HT1080 (cell line): ENCODE measurements at regions not wholly inside any gene's neighbourhood (a gene's known extent, or its start where the extent isn't known, plus 50 kb on each side); places are given as distances from the start of the nearest gene placed in this dataset.
"Not testable (repeated sequence)": the region's sequence is repeated elsewhere in the genome, so short reads cannot be mapped to it uniquely, and the experiment has no call there.

Source experiments
- DNase-seq: peaks from one replicate; pipeline ENCODE4 v3.0.0-alpha.2; 2015; ENCODE audit warnings: low read depth

DNA sequence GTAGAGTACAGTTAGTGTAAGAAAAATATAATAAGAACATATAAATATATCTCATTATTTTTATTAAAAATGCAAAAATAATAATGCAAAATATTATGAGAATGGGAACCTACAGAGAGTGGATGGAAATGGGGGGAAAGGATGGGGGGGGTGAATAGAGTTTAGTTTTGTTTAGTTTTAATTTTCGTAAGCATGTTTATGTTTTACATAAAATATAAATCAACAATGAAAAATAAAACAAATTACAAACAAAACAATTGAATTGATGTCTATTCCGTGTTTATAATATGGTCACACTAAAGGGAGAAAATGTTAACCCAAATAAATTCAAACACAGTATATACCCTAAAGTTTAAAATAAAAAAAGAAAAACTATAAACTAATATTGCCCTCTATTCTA is 1717.4 kb upstream of the SPRY2 start:
- DNase-seq: no peak

DNA sequence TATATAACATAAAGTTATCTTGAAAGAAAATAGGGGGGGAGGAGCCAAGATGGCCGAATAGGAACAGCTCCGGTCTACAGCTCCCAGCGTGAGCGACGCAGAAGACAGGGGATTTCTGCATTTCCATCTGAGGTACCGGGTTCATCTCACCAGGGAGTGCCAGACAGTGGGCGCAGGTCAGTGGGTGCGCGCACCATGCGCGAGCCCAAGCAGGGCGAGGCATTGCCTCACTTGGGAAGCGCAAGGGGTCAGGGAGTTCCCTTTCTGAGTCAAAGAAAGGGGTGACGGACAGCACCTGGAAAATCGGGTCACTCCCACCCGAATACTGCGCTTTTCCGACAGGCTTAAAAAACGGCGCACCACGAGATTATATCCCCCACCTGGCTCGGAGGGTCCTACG is 1704.4 kb upstream of the SPRY2 start:
- not testable (repeated sequence) for DNase-seq

DNA sequence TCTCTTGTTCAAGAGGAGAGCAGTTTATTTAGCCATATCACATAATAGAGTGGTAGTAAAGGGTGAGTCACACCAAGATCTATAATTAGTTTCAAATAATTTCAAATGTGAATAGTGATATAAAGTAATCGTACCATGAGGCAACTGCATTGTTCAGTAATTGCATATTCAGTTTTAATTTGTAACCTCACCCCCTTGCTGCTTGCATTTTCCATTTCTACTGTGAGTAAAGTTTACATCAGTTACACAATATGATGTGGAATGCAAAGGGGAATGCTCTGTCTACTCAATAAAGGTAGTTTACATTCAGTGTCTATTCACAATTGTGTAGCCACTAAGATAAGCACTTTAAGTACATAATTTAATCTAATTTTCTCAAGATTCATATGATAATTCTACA is 1695.7 kb upstream of the SPRY2 start:
- no peak for DNase-seq

DNA sequence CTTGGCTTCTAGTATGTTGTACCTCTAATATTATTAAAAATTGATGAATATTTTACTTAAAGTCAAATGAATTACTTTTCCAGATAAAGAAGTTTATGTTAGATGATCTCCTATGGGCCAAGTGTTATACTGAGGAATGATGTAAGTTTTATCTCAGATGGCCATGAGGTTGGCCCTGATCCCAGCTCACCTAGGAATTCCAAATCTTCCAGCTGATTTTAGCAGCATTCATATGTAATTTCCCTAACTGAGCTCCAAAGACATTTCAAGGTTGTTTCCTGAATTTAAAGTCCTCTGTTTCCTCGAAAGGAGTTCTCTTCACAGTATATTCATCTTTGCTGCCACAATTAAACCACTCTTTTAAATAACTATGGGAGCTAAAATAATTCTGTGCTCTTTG is 1670.4 kb upstream of the SPRY2 start:
- no peak for DNase-seq

DNA sequence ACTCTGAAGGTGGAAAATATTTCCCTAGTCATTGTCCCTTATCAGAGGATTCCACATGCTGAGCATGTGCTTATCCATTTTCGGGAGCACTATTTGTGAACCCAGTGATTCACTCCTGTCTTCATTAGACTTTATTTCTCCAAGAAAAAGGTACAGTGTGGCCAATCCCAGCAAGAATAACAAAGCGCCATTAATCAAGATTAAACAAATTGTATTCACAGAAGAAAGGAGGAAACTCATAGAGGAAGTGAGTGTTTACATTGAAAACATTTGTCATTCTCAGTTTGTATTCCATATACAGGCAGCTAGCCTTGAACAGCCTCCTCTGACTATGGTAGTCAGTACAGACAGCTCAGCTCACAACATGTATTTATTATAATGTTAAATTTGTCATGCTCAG is 1669.9 kb upstream of the SPRY2 start:
- peak; percentile 30 for DNase-seq

DNA sequence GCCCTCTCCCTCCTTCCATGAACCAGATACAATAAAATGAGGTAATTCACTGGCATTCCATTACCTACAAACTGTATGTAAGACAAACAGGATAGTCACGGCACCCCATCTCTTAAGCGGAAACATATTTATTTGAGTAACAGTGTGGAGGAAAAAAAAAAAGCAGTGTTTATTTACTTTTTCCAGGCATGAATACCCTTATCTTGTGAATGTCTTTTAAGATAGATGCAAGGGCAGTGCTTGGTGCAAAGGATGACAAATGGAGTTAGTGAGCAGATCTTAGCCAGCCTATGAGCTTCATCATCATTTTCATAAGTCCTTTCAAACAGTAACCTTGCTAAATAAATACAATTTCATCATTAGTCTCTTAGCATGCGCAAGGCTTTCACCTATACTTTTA is 1661.8 kb upstream of the SPRY2 start:
- DNase-seq: no peak

DNA sequence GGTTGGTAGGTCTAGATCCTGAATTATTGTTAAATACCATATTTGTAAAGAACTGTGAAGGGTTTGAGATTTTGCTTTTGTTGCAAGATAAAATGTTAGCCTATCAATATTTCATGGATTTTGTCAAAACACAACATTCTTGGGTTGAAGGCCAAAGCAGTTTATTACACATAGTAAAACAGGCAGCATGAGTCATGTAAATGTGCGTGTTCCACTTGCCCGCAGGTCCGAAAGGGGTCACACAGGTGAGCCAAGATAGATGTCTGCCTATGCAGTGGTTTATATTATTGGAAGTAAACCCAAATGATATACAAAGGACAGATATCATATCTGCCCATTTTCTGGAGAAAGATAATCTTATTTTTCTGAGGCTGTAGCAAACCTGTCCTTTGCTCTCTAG is 1654.4 kb upstream of the SPRY2 start:
- DNase-seq: no peak

DNA sequence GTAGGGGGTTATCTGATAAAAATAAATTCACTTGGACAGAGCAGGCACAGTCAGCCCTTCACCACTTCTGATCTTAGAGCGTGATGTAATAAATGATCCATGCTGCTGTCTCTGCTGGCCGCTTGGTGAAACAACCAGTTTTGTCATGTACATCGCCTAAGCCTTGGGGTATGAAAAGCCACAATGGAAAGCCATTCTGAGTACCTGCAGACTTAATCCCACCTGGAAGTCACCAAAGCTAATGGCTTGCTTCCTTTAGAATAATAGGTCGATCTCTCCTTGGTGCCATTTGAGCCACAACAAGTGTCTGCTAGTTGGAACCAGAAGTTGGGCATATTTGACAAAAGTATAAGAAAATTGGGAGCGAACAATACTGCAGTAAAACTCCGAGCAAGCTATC is 1649.7 kb upstream of the SPRY2 start:
- no peak for DNase-seq

DNA sequence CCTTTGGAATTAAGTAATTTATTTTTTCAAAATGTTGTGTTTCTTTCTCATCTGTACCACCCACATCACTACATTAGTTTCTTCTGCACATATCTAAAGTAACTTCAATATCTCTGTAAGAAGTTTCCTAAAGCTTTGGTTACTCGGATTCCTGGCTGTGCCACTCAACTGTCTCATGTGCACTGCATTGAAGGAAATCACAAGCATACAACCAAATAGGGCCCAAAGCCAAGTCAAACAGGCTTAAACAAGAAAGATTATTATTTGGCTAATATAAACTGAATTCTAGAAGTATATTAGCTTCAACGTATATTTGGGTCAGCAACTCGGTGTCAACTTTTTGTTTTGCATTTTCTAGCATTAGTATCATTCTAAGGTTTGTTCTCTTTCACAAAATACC is 1647.6 kb upstream of the SPRY2 start:
- DNase-seq: no peak

DNA sequence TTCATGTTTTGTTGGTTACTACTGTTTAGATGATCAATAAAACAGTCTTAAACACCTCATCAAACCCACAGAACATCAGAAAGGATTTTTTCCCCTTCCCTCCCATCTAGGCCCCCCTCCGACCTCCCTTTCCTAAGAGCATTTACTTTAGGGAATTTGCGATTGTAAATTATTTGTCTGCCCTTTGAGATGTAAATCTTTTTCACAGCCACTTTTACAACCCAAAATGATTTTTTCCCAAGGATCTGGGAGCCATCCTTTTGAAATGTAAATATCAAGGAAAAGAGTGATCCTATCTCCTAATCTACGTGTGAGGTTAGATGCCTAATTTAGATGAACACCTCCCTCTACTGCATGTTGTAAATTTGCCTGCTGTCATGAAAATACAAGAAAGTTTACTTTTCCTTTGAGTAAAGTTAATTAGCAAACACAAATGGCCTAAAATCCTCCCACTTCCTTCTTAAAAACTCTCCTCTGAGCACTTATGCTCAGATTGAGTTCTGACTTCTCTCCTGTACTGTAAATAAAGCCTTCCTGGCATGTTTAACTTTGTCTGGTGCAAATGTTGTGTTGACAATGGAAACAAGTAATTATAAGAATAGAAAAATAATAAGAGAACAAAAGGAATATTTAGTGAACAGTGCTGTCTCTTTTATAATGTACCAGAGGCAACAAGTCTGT is 1646.9 kb upstream of the SPRY2 start:
- no peak for DNase-seq

DNA sequence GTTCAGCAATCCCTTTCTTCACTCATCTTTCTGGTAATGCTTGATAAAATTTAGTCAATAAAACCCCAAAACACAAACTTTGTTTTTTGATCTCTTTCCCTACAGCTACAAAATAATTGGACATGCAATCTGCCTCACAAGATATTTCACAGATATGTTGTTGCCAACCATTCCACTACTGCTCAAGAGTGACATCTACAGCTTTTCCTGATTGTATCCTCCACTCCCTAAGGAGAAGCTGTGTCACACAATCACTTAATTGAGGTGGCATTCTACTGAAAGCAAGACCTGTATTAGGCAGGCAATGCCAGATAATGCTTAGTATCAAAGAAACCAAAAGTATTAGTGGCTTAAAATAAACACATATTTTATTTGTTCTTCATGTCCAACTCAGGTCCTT is 1646.2 kb upstream of the SPRY2 start:
- DNase-seq: no peak

DNA sequence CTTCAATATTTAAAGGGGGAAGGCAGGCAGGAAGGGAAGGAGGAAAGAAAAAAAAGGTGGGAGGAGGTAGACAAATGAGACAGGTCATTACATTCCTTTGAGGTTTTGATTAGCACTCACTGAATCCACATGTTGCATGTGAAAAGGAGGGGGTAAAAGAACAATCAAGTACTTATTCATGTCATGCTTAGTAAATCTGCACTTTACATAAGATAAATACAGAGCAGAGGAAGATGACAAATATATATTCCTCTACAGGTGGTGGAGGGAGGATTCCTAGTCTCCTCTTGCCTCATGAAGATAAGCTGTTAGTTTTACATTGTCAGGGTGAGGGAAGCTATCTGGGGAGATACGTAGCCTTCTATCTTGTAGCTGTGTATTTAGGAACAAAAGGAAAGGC is 1645.4 kb upstream of the SPRY2 start:
- DNase-seq: peak; percentile 19

DNA sequence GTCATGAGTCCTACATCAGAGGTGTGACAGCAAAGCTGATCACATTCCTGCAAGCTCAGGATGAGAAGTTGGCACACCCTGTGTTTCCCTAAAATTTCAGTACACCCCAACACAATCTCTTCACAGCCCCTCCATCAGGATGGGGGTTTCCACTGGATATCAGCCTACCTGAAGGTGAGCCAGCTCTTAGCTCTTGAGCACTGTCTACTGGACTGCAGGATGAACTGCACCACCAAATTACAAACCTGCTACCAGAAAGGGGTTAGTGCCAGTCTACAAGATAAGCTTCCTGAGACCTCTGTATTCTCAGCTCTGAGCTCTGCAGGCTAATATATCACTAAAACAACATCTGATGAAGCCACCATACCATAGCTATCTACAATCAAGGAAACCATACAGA is 1616.2 kb upstream of the SPRY2 start:
- no peak for DNase-seq

DNA sequence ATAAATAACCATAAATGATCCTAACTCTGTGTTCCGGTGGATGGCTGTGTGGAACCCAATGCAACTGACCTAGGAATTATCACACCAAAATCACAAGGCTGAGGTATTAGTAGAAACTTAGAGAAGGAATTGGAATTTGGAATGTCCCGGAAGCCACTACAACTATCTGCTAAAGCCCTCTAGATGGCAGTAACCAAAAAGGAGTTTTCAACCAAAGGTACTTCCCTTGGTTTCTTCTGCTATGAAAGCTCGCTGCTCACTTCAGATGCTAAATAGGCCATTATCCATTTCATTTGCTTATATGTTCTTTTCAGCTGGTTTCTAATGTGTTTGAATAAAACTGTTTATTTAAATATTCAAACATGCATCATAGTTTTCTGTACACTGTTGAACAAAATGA is 1589.1 kb upstream of the SPRY2 start:
- peak; percentile 37 for DNase-seq

DNA sequence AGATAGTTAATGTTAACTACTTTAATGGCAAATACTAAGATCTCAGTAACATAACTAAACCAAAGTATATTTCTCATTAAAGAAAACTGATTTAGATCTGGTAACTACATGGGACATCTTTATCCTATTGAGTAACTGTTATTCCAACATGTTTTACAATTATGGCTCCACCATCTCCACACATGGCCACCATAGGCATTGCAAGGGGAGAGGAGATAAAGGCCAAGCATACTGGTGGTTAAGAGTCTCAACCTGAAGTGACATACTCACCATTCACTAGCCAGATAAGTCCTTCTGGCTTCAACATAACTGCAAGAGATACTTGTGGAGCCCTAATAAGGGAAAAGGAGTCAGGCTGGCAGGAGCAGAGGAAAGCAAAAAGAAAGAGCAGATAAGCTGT is 1586.4 kb upstream of the SPRY2 start:
- peak; percentile 10 for DNase-seq

DNA sequence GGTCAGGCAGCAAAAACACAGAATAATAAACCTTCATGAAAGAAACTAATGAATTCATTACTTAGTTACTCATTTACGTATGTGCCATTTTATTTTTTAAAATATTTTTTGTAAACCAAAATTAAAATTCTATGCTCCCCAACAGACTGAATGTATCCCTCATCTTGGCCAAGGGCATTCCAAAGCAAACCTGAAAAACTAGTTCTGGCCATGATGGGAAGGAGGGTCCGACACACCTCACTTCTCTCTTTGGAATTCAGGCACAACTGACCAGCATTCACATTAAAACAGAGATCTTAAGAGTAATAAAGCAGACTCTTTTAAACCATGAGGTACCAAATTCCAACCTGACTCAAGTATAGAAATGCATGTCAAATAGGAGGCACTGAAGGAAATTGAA is 1576.9 kb upstream of the SPRY2 start:
- no peak for DNase-seq

DNA sequence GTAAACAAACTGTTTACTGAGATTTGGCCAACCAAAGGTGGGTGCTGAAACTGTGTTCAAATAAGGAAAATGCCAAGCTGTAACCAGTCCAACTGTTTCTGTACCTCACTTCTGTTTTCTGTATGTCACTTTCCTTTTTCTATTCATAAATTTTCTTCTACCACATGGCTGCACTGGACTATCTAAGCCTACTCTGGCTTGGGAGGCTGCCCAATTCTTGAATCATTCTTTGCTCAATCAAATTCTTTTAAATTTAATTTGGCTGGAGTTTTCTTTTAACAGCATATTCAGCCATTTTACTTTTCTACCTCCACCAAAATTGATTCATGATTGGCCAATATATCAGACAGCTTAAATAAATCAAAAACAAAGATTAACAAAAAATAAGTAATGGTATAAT is 1575.5 kb upstream of the SPRY2 start:
- no peak for DNase-seq

DNA sequence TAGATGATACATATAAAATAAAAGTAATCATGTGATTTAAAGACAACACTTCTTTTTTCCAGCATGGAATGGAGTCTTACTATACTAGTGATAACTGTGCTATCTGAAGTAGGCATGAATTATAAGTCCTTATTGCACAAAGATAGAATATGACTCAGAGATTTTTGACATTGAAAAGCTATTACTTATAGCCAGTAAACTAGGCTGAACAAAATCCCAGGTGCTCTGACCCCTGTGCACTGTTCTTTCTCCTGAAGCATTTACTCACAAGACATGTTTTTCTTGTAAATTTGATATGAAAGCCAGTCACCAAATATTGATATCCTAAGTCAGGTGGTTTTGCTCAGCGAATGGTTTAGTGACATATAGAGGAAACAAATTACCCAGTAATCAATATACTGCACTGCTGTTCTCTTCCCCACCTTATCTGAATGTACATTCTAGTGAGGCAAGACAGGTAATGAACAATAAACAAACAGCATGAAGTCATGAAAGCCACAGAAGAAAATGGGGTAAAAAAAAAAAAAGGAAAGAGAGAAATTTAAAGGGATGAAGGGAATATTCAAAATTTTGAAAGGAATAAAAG is 1567.0 kb upstream of the SPRY2 start:
- DNase-seq: no peak

DNA sequence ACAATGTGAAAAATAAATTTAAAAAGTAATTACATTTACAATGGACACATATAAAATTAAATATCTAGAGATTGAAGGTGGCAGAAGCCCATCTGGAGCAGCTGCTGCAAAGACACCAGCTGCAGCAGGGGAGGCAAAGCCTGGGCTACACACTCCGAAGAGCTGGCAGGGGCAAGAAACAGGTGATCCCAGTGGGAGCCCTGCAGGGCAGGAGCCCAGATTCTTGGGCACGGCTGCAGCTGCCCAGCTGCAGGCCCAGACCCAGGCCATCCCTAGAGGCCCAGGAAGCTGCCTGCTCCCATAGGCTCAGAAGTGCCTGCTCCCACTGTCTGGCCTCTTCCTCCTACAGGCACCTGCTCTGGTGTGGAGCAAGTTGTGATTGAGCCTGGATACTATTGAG is 1547.9 kb upstream of the SPRY2 start:
- no peak for DNase-seq

DNA sequence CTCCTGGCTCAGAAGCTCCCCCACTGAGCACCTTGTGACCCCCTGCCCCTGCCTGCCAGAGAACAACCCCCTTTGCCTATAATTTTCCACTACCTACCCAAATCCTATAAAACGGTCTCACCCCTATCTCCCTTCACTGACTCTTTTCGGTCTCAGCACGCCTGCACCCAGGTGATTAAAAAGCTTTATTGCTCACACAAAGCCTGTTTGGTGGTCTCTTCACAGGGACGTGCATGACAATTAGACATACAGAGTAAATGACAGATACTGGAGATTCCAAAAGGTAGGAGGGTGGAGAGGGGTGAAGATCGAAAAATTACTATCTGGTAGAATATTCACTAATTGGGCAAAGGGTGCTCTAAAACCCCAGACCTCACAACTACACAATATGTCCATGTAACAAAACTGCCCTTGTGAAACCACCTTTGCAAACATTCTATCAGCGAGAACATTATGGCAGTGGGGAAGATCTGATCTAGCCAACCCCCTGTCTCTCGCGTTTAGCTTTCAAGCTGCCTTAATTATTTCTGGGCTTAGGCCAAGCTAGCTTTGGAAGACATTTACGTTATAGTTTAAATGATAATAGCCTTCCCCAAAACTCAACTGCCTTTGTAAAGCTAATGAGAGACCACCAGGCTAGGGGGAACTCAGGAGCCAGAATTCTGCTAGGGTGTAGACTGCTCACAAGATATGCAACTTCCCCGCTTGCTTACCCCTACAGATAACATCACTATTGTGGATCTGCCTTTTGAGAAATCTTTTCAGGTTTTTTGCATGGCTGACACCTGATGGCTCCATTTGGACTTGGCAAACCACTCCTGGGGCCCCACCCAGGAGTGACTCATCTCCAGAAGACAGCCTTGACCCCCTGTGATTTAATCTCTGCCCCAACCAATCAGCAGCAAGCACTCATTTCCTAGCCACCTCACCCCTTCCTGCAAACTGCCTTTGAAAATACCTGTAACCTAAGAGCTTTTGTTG is 1534.0 kb upstream of the SPRY2 start:
- peak; percentile 52 for DNase-seq

DNA sequence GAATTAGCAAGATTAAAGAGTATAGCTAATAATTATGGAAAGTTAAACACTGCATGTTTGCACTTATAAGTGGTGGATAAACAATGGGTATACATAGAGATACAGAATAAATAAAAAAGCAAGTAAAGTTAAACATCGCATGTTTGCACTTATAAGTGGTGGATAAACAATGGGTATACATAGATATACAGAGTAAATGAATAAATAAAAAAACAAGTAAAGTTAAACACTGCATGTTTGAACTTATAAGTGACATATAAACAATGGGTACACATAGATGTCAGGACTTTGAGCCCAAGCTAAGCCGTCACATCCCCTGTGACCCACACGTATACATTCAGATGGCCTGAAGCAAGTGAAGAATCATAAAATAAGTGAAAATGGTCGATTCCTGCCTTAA is 1533.3 kb upstream of the SPRY2 start:
- DNase-seq: no peak

DNA sequence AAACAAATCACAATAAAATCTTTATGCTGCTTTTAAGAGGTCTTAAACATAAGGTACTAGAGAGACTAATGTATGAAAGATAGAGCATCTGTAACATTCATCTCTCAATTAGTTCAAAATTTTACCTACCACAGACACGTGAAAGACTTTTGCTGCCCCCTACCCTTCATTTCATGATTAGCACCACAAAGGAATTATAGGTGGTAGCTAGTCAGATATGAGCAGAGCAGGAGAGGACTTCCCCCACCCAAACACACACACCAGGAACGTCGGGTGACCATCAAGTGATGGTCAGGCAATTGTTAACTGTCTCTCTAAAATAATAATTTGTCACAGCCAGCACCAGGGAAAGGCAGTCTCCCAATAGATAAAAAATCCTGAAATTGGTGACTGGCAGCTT is 1531.7 kb upstream of the SPRY2 start:
- peak; percentile 50 for DNase-seq
